GM12865 (cell line): ENCODE measurements at regions not wholly inside any gene's neighbourhood (a gene's known extent, or its start where the extent isn't known, plus 50 kb on each side); places are given as distances from the start of the nearest gene placed in this dataset.

Experiments
- DNase-seq: peaks from one replicate; pipeline ENCODE4 v3.0.0; 2010; ENCODE audit warnings: low read depth
- H3K4me3 ChIP-seq: 2 replicates; pipeline ENCODE4 v1.5.1; 2011; ENCODE audit warnings: mild to moderate bottlenecking, low read depth, low read length, control low read depth
- CTCF ChIP-seq: IDR thresholded peaks from 2 replicates; pipeline ENCODE4 v1.5.1; 2011; ENCODE audit warnings: low read length, control low read depth, low read depth, inconsistent platforms; ENCODE audit not compliant: insufficient read depth; ENCODE audit errors: missing control alignments

DNA sequence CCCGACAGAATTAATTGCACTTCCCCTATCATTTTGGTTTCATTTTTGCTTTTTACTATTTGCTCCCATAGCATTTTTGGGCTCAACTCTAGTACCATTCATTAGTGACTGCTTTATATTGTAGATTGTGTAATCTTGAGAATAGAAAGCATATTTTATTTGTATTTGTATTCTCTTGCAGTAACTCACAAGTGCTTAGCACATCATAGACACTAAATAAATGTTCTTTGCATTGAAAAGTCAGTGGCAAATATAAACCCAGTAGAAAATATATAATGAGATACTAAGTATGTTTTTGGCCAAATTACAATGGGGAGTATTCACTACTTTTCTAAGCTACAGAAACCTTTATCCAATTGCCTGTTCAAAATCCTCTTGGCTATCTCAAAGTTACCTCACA lies 359.7 kb upstream of the CAMK1G start:
- no peak for TF ChIP-seq CTCF
- H3K4me3 ChIP-seq = no peak overlapping the region
- no peak for DNase-seq

DNA sequence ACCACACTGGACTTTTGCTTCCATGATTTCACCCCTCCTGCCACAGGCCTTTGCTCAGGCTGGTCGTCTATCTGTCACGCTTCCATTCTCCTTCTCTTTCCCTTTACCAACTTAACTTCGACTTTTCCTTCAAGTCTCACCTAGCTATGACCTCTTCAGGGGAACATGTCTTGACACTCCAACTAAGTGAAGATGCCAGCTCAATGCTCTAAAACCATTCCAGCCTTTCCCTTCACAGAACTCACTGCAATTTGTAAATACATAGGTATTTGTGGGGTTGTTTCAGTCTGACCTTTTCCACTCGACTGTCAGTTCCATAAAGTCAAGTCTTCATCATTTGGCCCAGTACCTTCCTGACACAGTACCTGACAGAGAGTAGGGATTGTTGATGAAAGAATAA lies 358.6 kb upstream of the CAMK1G start:
- no peak for DNase-seq
- H3K4me3 ChIP-seq = no peak overlapping the region
- TF ChIP-seq CTCF = no peak

DNA sequence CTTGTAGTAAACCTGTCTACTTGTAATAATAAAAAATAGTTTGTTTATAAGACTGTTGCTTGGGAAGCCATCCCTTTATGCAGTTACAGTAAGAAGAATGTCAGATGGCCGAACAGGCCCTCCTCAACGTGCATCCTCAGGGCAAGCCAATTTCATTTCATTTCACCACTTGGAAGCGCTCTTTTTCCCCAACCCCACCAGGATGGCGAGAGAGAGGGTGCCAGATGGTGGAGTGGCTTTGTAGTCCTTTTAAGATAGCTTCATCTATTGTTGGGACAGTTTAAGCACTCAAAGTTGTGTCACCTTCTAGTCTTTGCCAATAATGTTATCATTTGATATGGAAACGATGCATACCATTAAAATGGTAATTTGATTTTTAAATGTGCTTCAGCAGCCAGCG lies 356.3 kb upstream of the CAMK1G start:
- no peak for DNase-seq
- no peak overlapping the region for H3K4me3 ChIP-seq
- no peak for TF ChIP-seq CTCF

GRCh38 chr1:209227941-209228340 lies 355.6 kb upstream of the CAMK1G start:
- TF ChIP-seq CTCF = no peak
- no peak overlapping the region for H3K4me3 ChIP-seq
- no peak for DNase-seq

DNA sequence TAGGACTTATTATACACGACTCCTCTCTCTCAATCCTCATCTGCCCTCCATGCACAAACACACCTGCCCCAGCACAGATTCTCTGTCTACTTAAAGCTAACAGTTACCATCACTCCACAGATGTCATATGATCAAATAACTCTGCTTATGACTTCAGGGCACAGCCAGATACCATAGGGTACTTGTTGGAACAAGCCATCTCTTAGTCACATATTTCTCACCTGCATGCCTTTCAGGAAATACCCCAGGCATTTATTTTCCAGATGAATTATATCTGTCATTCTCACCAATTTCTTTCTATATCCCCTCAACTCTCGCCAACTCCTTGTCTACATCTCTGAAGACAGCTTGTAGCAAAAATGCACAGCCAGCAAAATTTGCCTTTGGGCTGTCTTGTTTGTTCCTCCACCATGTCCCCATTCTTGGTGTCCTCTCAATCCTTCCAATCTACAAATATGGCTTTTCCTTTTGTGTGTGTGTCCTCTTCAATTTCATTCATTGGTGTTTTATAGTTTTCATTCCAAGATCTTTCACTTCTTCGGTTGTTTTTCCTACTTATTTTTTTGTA lies 353.9 kb upstream of the CAMK1G start:
- no peak overlapping the region for H3K4me3 ChIP-seq
- TF ChIP-seq CTCF = no peak
- no peak for DNase-seq

GRCh38 chr1:209230314-209230713 lies 353.2 kb upstream of the CAMK1G start:
- no peak for TF ChIP-seq CTCF
- no peak overlapping the region for H3K4me3 ChIP-seq
- no peak for DNase-seq

GRCh38 chr1:209231476-209232156 lies 351.9 kb upstream of the CAMK1G start:
- no peak for DNase-seq
- no peak overlapping the region for H3K4me3 ChIP-seq
- TF ChIP-seq CTCF = no peak
